K562 (cell line): ENCODE measurements at regions not wholly inside any gene's neighbourhood (a gene's known extent, or its start where the extent isn't known, plus 50 kb on each side); places are given as distances from the start of the nearest gene placed in this dataset.

ENCODE experiments used
- FOXJ2 ChIP-seq: fragments of 200-800 bp; sonication (Bioruptor generic); IDR thresholded peaks from 2 replicates; pipeline ENCODE4 v1.6.1; 2016; ENCODE audit warnings: missing genetic modification characterization, missing compliant biosample characterization
- JUN ChIP-seq, 2 experiments: sonication (generic) in 1 of 2; formaldehyde crosslinking in 1 of 2; IDR thresholded peaks; 2 replicates each; pipeline versions ENCODE4 v1.6.1 to v1.8.0; 2012 to 2022; ENCODE audit warnings: borderline replicate concordance in 2 of 2, mild to moderate bottlenecking in 2 of 2, improper control_type of control experiment in 1 of 2, low read depth in 1 of 2, low read length in 1 of 2, missing genetic modification reagents in 1 of 2
- KDM2B ChIP-seq: fragments of 250-450 bp; sonication (Bioruptor Pico); IDR thresholded peaks from 2 replicates; pipeline ENCODE4 v1.8.0; 2021; ENCODE audit warnings: mild to moderate bottlenecking, moderate library complexity
- NFYB ChIP-seq: IDR thresholded peaks from 2 replicates; pipeline ENCODE4 v1.6.1; 2011; ENCODE audit warnings: mild to moderate bottlenecking, moderate library complexity; ENCODE audit not compliant: insufficient read length; ENCODE audit errors: extremely low read depth
- TF ChIP-seq, protein P1 (sequence below): fragments of 450-650 bp; conservative IDR thresholded peaks from 2 replicates; pipeline ENCODE4 v1.6.1; 2016; ENCODE audit warnings: missing genetic modification characterization, low read depth, mild to moderate bottlenecking, control low read depth, missing compliant biosample characterization
- TF ChIP-seq, protein P2 (sequence below), 3 experiments: IDR thresholded peaks in 2 of 3; conservative IDR thresholded peaks in 1 of 3; 2 replicates each; pipeline ENCODE4 v1.5.1; 2011 to 2012; ENCODE audit warnings: low read length in 3 of 3, mild to moderate bottlenecking in 3 of 3, control low read depth in 2 of 3, improper control_type of control experiment in 1 of 3, inconsistent platforms in 1 of 3, low read depth in 1 of 3, mixed read lengths in 1 of 3, moderate library complexity in 1 of 3; ENCODE audit not compliant: insufficient read depth in 2 of 3

DNA sequence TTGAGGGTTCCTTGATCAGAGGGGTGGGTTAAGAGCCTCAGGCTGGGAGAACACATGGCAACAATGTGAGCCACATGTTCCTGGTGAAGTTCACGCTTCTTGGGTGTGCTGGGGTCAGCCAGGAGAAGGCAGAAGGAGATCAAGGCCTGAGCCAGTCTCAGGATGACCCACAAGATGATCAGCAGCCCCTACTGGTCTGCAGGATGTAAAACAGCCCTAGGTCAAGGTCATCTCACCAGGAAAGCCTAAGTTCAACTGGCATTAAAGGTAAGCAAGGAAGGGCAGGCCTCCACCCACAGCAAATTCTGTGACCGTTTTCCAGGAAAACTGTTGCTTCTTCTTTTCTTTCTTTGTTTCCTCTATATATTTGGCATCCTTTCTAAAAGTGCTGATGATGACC, 156.7 kb upstream of the KIRREL3 start:
- TF ChIP-seq FOXJ2 (tag) = no peak
- TF ChIP-seq, protein P1, sequence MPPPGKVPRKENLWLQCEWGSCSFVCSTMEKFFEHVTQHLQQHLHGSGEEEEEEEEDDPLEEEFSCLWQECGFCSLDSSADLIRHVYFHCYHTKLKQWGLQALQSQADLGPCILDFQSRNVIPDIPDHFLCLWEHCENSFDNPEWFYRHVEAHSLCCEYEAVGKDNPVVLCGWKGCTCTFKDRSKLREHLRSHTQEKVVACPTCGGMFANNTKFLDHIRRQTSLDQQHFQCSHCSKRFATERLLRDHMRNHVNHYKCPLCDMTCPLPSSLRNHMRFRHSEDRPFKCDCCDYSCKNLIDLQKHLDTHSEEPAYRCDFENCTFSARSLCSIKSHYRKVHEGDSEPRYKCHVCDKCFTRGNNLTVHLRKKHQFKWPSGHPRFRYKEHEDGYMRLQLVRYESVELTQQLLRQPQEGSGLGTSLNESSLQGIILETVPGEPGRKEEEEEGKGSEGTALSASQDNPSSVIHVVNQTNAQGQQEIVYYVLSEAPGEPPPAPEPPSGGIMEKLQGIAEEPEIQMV (tag) = no peak
- no peak for TF ChIP-seq NFYB
- TF ChIP-seq JUN (IDR thresholded peaks at IDR 0.05; ENCODE audit: borderline replicate concordance, low read depth, low read length) = no peak
- no peak for TF ChIP-seq JUN (CRISPR knock-in tag; IDR thresholded peaks at IDR 0.05; ENCODE audit: borderline replicate concordance)
- TF ChIP-seq, protein P2, sequence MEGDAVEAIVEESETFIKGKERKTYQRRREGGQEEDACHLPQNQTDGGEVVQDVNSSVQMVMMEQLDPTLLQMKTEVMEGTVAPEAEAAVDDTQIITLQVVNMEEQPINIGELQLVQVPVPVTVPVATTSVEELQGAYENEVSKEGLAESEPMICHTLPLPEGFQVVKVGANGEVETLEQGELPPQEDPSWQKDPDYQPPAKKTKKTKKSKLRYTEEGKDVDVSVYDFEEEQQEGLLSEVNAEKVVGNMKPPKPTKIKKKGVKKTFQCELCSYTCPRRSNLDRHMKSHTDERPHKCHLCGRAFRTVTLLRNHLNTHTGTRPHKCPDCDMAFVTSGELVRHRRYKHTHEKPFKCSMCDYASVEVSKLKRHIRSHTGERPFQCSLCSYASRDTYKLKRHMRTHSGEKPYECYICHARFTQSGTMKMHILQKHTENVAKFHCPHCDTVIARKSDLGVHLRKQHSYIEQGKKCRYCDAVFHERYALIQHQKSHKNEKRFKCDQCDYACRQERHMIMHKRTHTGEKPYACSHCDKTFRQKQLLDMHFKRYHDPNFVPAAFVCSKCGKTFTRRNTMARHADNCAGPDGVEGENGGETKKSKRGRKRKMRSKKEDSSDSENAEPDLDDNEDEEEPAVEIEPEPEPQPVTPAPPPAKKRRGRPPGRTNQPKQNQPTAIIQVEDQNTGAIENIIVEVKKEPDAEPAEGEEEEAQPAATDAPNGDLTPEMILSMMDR (IDR thresholded peaks at IDR 0.05 in 2 of 3, conservative IDR thresholded peaks at IDR 0.05 in 1 of 3; ENCODE audit: insufficient read depth in 2 of 3, low read depth in 1 of 3, low read length in 3 of 3) = no peak
- no peak for TF ChIP-seq KDM2B (CRISPR knock-in tag)
